GM12872 (cell line): ENCODE measurements at regions not wholly inside any gene's neighbourhood (a gene's known extent, or its start where the extent isn't known, plus 50 kb on each side); places are given as distances from the start of the nearest gene placed in this dataset.

Experiments used
- CTCF ChIP-seq: IDR thresholded peaks from 3 replicates; pipeline ENCODE4 v1.5.1; 2011; ENCODE audit warnings: low read depth, mild to moderate bottlenecking, low read length, moderate library complexity; ENCODE audit not compliant: insufficient read depth

- no peak for TF ChIP-seq CTCF
These were observed 250.9 kb upstream of the SDK2 start for GRCh38 chr17:73895157-73895556.

- TF ChIP-seq CTCF: no peak
These were observed 252.7 kb upstream of the SDK2 start for GRCh38 chr17:73896966-73897365.

- no peak for TF ChIP-seq CTCF
These were observed 255.6 kb upstream of the SDK2 start for GRCh38 chr17:73899839-73900238.

GRCh38 chr17:73900516-73900915 lies 256.3 kb upstream of the SDK2 start:
- no peak for TF ChIP-seq CTCF

- TF ChIP-seq CTCF: no peak
These were observed 257.0 kb upstream of the SDK2 start for GRCh38 chr17:73901249-73901648.

GRCh38 chr17:73901661-73902415 lies 257.6 kb upstream of the SDK2 start:
- TF ChIP-seq CTCF: no peak

GRCh38 chr17:73902416-73903181 lies 258.4 kb upstream of the SDK2 start:
- no peak for TF ChIP-seq CTCF
